ENCODE measurements at regions not wholly inside any gene's neighbourhood (a gene's known extent, or its start where the extent isn't known, plus 50 kb on each side); places are given as distances from the start of the nearest gene placed in this dataset.

- intact Hi-C loops (cut with DNase I), result no loop called here
- Histone ChIP-seq H3K27ac (no peak overlapping the region), H3K9me3 (no peaks in the 10 kb centered on the region), H3K4me3 (no peak overlapping the region), H3K4me1 (peaks cover 5% of the 10 kb centered on the region), H3K27me3 (no peaks in the 10 kb centered on the region), H3K36me3 (no peaks in the 10 kb centered on the region)
- TF ChIP-seq POLR2AphosphoS5 (IDR thresholded peaks at IDR 0.05; ENCODE audit: insufficient read depth in 1 of 2, low read depth in 1 of 2) (no peak), POLR2A (IDR thresholded peaks at IDR 0.05) (no peak)
- TF ChIP-seq, protein P1, sequence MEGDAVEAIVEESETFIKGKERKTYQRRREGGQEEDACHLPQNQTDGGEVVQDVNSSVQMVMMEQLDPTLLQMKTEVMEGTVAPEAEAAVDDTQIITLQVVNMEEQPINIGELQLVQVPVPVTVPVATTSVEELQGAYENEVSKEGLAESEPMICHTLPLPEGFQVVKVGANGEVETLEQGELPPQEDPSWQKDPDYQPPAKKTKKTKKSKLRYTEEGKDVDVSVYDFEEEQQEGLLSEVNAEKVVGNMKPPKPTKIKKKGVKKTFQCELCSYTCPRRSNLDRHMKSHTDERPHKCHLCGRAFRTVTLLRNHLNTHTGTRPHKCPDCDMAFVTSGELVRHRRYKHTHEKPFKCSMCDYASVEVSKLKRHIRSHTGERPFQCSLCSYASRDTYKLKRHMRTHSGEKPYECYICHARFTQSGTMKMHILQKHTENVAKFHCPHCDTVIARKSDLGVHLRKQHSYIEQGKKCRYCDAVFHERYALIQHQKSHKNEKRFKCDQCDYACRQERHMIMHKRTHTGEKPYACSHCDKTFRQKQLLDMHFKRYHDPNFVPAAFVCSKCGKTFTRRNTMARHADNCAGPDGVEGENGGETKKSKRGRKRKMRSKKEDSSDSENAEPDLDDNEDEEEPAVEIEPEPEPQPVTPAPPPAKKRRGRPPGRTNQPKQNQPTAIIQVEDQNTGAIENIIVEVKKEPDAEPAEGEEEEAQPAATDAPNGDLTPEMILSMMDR (IDR thresholded peaks at IDR 0.05), result no peak
- no peak for DNase-seq (ENCODE audit: extremely low spot score in 2 of 2)
Observed at GRCh38 chr10:8702181-8702580, 647.7 kb downstream of the GATA3 start.

GRCh38 chr10:8705415-8705814 is 650.9 kb downstream of the GATA3 start:
- intact Hi-C loops (cut with DNase I), result no loop called here

GRCh38 chr10:8712656-8713055 is 658.2 kb downstream of the GATA3 start:
- intact Hi-C loops (cut with DNase I), result no loop called here
- H3K9me3 ChIP-seq, result no peaks in the 10 kb centered on the region
- TF ChIP-seq POLR2A (IDR thresholded peaks at IDR 0.05) (no peak), POLR2AphosphoS5 (IDR thresholded peaks at IDR 0.05; ENCODE audit: insufficient read depth in 1 of 2, low read depth in 1 of 2) (no peak)
- TF ChIP-seq, protein P1 (IDR thresholded peaks at IDR 0.05), result no peak

More at GRCh38 chr10:8705415-8705814, 650.9 kb downstream of the GATA3 start:
- Histone ChIP-seq H3K27ac (no peak overlapping the region), H3K36me3 (no peaks in the 10 kb centered on the region), H3K9me3 (no peaks in the 10 kb centered on the region), H3K4me3 (no peak overlapping the region), H3K27me3 (no peaks in the 10 kb centered on the region), H3K4me1 (peaks cover 5% of the 10 kb centered on the region)
- TF ChIP-seq POLR2AphosphoS5 (IDR thresholded peaks at IDR 0.05; ENCODE audit: insufficient read depth in 1 of 2, low read depth in 1 of 2), result no peak
- TF ChIP-seq, protein P1 (IDR thresholded peaks at IDR 0.05), result no peak
- TF ChIP-seq POLR2A (IDR thresholded peaks at IDR 0.05), result no peak
- no peak for DNase-seq (ENCODE audit: extremely low spot score in 2 of 2)

GRCh38 chr10:8719971-8720370 is 665.5 kb downstream of the GATA3 start:
- Histone ChIP-seq H3K4me3 (no peak overlapping the region), H3K9me3 (peaks cover 5% of the 10 kb centered on the region), H3K27me3 (no peaks in the 10 kb centered on the region), H3K4me1 (no peaks in the 10 kb centered on the region), H3K27ac (no peak overlapping the region), H3K36me3 (no peaks in the 10 kb centered on the region)
- intact Hi-C loops (cut with DNase I), result no loop called here
- no peak for TF ChIP-seq POLR2AphosphoS5 (IDR thresholded peaks at IDR 0.05; ENCODE audit: insufficient read depth in 1 of 2, low read depth in 1 of 2)
- TF ChIP-seq, protein P1 (IDR thresholded peaks at IDR 0.05), result no peak
- no peak for TF ChIP-seq POLR2A (IDR thresholded peaks at IDR 0.05)
- DNase-seq (ENCODE audit: extremely low spot score in 2 of 2), result no peak

More at GRCh38 chr10:8712656-8713055, 658.2 kb downstream of the GATA3 start:
- H3K36me3 ChIP-seq, result no peaks in the 10 kb centered on the region
- H3K27me3 ChIP-seq, result no peaks in the 10 kb centered on the region
- H3K4me1 ChIP-seq, result no peaks in the 10 kb centered on the region
- H3K27ac ChIP-seq, result no peak overlapping the region
- no peak overlapping the region for H3K4me3 ChIP-seq
- DNase-seq (ENCODE audit: extremely low spot score in 2 of 2), result no peak

- intact Hi-C loops (cut with DNase I), result no loop called here
Observed at GRCh38 chr10:8721650-8722049, 667.2 kb downstream of the GATA3 start.

More at GRCh38 chr10:8721650-8722049, 667.2 kb downstream of the GATA3 start:
- Histone ChIP-seq H3K36me3 (no peaks in the 10 kb centered on the region), H3K4me1 (no peaks in the 10 kb centered on the region), H3K27ac (no peak overlapping the region), H3K9me3 (peaks cover 5% of the 10 kb centered on the region), H3K4me3 (no peak overlapping the region), H3K27me3 (no peaks in the 10 kb centered on the region)
- no peak for DNase-seq (ENCODE audit: extremely low spot score in 2 of 2)
- TF ChIP-seq POLR2AphosphoS5 (IDR thresholded peaks at IDR 0.05; ENCODE audit: insufficient read depth in 1 of 2, low read depth in 1 of 2), result no peak
- TF ChIP-seq, protein P1 (IDR thresholded peaks at IDR 0.05), result no peak
- no peak for TF ChIP-seq POLR2A (IDR thresholded peaks at IDR 0.05)
